A673 (cell line): ENCODE measurements at regions not wholly inside any gene's neighbourhood (a gene's known extent, or its start where the extent isn't known, plus 50 kb on each side); places are given as distances from the start of the nearest gene placed in this dataset.
"Not testable (repeated sequence)": the region's sequence is repeated elsewhere in the genome, so short reads cannot be mapped to it uniquely, and the experiment has no call there.

Source experiments
- EZH2 ChIP-seq: fragments of 200-600 bp; sonication (generic); IDR thresholded peaks from 2 replicates; pipeline ENCODE4 v1.6.1; 2017; ENCODE audit warnings: borderline replicate concordance, low read depth, mild to moderate bottlenecking, mixed read lengths, antibody characterized with exemption, low read length; ENCODE audit not compliant: poor library complexity, severe bottlenecking
- TF ChIP-seq, protein P1 (sequence below): fragments of 300-800, 200-600 bp; sonication (generic); conservative IDR thresholded peaks from 2 replicates; pipeline ENCODE4 v1.5.1; 2017; ENCODE audit warnings: low read depth, mild to moderate bottlenecking, antibody characterized with exemption, low read length, moderate library complexity, mixed read lengths

DNA sequence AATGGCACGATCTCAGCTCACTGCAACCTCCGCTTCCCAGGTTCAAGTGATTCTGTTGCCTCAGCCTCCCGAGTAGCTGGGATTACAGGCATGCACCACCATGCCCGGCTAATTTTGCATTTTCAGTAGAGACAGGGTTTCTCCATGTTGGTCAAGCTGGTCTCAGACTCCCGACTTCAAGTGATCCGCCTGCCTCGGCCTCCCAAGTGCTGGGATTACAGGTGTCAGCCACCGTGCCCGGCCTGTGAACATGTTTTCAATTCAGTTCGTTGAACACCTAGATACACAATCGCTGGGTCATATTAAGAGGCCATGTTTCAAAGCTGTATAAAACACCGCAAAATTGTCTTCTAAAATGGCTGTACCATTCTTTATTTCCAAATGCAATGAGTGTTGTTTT lies 830.3 kb upstream of the TMPRSS15 start:
- TF ChIP-seq EZH2, result not testable (repeated sequence)
- TF ChIP-seq, protein P1, sequence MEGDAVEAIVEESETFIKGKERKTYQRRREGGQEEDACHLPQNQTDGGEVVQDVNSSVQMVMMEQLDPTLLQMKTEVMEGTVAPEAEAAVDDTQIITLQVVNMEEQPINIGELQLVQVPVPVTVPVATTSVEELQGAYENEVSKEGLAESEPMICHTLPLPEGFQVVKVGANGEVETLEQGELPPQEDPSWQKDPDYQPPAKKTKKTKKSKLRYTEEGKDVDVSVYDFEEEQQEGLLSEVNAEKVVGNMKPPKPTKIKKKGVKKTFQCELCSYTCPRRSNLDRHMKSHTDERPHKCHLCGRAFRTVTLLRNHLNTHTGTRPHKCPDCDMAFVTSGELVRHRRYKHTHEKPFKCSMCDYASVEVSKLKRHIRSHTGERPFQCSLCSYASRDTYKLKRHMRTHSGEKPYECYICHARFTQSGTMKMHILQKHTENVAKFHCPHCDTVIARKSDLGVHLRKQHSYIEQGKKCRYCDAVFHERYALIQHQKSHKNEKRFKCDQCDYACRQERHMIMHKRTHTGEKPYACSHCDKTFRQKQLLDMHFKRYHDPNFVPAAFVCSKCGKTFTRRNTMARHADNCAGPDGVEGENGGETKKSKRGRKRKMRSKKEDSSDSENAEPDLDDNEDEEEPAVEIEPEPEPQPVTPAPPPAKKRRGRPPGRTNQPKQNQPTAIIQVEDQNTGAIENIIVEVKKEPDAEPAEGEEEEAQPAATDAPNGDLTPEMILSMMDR, result not testable (repeated sequence)
